ENCODE measurements at regions not wholly inside any gene's neighbourhood (a gene's known extent, or its start where the extent isn't known, plus 50 kb on each side); places are given as distances from the start of the nearest gene placed in this dataset.

DNA sequence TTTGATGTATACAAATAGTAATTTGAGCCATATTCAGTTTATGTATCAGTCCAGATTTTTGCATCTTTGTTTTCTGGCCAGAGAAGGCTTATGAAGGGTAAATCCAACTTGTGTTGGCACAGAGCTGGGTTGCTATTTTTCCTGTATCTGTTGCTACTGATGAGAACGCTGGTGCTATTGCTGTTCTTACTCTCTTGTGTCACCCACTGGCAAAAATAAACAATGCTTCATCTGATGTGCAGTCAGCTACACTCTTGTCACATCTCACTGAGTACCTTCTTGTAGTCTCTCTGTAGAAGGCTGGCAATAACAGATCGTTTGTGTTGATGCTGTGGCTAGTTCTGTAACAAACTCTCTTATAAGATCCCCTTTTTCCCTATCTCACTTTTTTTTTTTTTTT is 323.4 kb downstream of the CDH19 start:
- TF ChIP-seq CTCF (IDR thresholded peaks at IDR 0.05): no peak
- TF ChIP-seq POLR2AphosphoS5 (IDR thresholded peaks at IDR 0.05): no peak

Measured in breast epithelium (tissue), 3 donors.